ENCODE measurements at regions not wholly inside any gene's neighbourhood (a gene's known extent, or its start where the extent isn't known, plus 50 kb on each side); places are given as distances from the start of the nearest gene placed in this dataset.
A peak's percentile ranks its signal among the peaks of the same experiment; 100 is the strongest.
"Not testable (repeated sequence)": the region's sequence is repeated elsewhere in the genome, so short reads cannot be mapped to it uniquely, and the experiment has no call there.

DNA sequence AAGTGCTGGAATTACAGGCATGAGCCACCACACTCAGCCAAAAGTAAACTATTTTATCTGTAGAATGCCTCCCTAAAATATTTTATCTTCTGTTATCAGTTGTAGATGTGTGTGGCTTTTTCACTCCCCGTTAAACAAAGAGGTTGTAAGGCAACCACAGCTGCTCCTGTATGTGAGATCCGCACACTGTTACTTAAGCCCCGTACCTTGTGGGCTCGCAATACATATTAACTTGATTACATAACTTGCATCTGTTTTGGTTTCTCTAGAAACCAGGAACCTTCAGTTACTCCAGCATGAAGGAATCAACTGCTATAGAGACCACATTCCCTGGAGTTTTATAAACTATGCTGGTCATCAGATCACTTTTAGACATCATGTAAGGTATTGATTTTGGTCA, 420.1 kb upstream of the SLC35B3 start:
- no peak for DNase-seq
- Histone ChIP-seq H3K9me3 (ENCODE audit: control insufficient read depth in 4 of 4, insufficient read depth in 3 of 4, low read length in 3 of 4) (no peaks in the 10 kb centered on the region), H3K9ac (ENCODE audit: insufficient read depth in 1 of 2, low read length in 2 of 2) (no peak overlapping the region), H3K4me1 (ENCODE audit: control insufficient read depth in 5 of 5, insufficient read depth in 5 of 5, low read length in 5 of 5) (peaks cover 0 to 7% (median 0%) of the 10 kb centered on the region in 5 donors), H3K36me3 (ENCODE audit: control insufficient read depth in 4 of 4, insufficient read depth in 4 of 4, low read length in 4 of 4) (no peaks in the 10 kb centered on the region), H3K4me3 (no peak overlapping the region), H3K27me3 (ENCODE audit: control insufficient read depth in 3 of 3, insufficient read depth in 3 of 3, low read length in 2 of 3) (no peaks in the 10 kb centered on the region), H3K27ac (ENCODE audit: low read depth in 1 of 2, low read length in 1 of 2) (no peak overlapping the region)
- TF ChIP-seq, protein P1, sequence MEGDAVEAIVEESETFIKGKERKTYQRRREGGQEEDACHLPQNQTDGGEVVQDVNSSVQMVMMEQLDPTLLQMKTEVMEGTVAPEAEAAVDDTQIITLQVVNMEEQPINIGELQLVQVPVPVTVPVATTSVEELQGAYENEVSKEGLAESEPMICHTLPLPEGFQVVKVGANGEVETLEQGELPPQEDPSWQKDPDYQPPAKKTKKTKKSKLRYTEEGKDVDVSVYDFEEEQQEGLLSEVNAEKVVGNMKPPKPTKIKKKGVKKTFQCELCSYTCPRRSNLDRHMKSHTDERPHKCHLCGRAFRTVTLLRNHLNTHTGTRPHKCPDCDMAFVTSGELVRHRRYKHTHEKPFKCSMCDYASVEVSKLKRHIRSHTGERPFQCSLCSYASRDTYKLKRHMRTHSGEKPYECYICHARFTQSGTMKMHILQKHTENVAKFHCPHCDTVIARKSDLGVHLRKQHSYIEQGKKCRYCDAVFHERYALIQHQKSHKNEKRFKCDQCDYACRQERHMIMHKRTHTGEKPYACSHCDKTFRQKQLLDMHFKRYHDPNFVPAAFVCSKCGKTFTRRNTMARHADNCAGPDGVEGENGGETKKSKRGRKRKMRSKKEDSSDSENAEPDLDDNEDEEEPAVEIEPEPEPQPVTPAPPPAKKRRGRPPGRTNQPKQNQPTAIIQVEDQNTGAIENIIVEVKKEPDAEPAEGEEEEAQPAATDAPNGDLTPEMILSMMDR (IDR thresholded peaks at IDR 0.05; ENCODE audit: control extremely low read depth, extremely low read depth) = no peak
- ATAC-seq (ENCODE audit: insufficient read depth, low FRiP score) = no peak
- 30 to 60% methylated on average over 4 of the region's 4 CpGs for WGBS, 2 donors

DNA sequence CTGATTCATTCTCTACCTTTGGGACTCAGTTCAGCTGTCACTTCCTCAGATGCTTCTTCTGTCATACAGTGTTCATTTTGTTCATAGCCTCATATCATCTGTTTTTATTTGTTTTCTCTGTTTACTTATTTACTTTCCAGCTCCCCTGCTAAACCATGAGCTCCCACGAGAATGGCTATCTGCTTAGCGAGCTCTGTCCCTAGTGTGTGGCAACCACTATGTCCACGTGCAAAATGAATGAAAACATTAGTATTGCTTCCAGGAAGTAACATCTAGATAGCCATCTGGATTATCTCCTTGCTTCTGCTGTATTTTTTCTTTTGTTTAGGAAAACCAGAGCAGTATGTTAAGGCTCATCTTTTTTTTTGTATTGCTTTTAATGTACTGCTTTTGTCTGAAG, 417.0 kb upstream of the SLC35B3 start:
- 58% methylated on average over 3 of the region's 3 CpGs for WGBS, 2 donors
- TF ChIP-seq, protein P1 (IDR thresholded peaks at IDR 0.05; ENCODE audit: control extremely low read depth, extremely low read depth) = no peak

DNA sequence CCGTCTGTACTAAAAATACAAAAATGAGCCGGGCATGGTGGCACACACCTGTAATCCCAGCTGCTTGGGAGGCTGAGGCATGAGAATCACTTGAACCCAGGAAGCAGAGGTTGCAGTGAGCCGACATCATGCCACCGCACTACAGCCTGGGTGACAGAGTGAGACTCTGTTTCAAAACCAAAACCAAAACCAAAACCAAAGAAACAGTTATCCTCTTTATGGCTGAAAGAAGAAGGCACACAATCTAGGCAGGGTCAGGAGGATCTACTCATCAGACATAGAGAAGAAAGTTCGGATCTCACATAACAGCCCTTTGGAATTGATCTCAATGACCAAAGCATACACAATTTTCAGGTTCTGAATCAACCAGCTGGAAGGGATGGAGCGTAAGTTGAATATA, 411.3 kb upstream of the SLC35B3 start:
- not testable (repeated sequence) for H3K9me3 ChIP-seq (ENCODE audit: control insufficient read depth in 4 of 4, insufficient read depth in 3 of 4, low read length in 3 of 4); ATAC-seq (ENCODE audit: insufficient read depth, low FRiP score); H3K36me3 ChIP-seq (ENCODE audit: control insufficient read depth in 4 of 4, insufficient read depth in 4 of 4, low read length in 4 of 4); H3K27ac ChIP-seq (ENCODE audit: low read depth in 1 of 2, low read length in 1 of 2); H3K9ac ChIP-seq (ENCODE audit: insufficient read depth in 1 of 2, low read length in 2 of 2); H3K4me3 ChIP-seq; H3K27me3 ChIP-seq (ENCODE audit: control insufficient read depth in 3 of 3, insufficient read depth in 3 of 3, low read length in 2 of 3); H3K4me1 ChIP-seq (ENCODE audit: control insufficient read depth in 5 of 5, insufficient read depth in 5 of 5, low read length in 5 of 5); DNase-seq
- 82 to 93% methylated on average over 6 of the region's 6 CpGs for WGBS, 2 donors

More for the DNA sequence above, 417.0 kb upstream of the SLC35B3 start:
- no peaks in the 10 kb centered on the region for H3K36me3 ChIP-seq (ENCODE audit: control insufficient read depth in 4 of 4, insufficient read depth in 4 of 4, low read length in 4 of 4)
- H3K9ac ChIP-seq (ENCODE audit: insufficient read depth in 1 of 2, low read length in 2 of 2) = no peak overlapping the region
- no peak overlapping the region for H3K27ac ChIP-seq (ENCODE audit: low read depth in 1 of 2, low read length in 1 of 2)
- no peaks in the 10 kb centered on the region for H3K27me3 ChIP-seq (ENCODE audit: control insufficient read depth in 3 of 3, insufficient read depth in 3 of 3, low read length in 2 of 3)
- H3K4me1 ChIP-seq (ENCODE audit: control insufficient read depth in 5 of 5, insufficient read depth in 5 of 5, low read length in 5 of 5) = no peaks in the 10 kb centered on the region
- no peak overlapping the region for H3K4me3 ChIP-seq
- no peaks in the 10 kb centered on the region for H3K9me3 ChIP-seq (ENCODE audit: control insufficient read depth in 4 of 4, insufficient read depth in 3 of 4, low read length in 3 of 4)
- ATAC-seq (ENCODE audit: insufficient read depth, low FRiP score) = no peak
- DNase-seq = no peak

DNA sequence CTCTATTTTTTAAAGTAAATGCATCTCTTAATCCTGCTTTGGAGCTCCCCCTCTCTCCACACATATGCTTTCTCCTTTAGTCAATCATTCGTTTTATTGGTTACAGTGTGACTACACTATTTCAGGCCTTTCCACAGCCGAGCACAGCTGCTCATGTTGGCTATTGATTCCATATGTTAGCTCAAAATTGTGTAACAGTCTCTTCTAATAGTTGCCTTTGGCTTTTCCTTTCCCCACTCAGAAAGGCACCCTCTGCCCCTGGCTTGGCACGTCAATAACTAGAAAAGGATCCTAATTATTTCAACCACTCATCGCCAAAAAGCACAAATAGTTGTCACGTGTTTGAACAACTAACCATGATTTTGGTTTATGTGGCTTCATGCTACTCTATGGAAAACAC, 410.3 kb upstream of the SLC35B3 start:
- 86% methylated on average over 5 of the region's 5 CpGs for WGBS, 2 donors

More for the DNA sequence above, 410.3 kb upstream of the SLC35B3 start:
- no peak overlapping the region for H3K4me3 ChIP-seq
- no peak overlapping the region for H3K9ac ChIP-seq (ENCODE audit: insufficient read depth in 1 of 2, low read length in 2 of 2)
- H3K9me3 ChIP-seq (ENCODE audit: control insufficient read depth in 4 of 4, insufficient read depth in 3 of 4, low read length in 3 of 4) = peaks cover 0 to 3% (median 0%) of the 10 kb centered on the region in 4 donors
- H3K27ac ChIP-seq (ENCODE audit: low read depth in 1 of 2, low read length in 1 of 2) = no peak overlapping the region
- no peaks in the 10 kb centered on the region for H3K4me1 ChIP-seq (ENCODE audit: control insufficient read depth in 5 of 5, insufficient read depth in 5 of 5, low read length in 5 of 5)
- TF ChIP-seq, protein P1 (IDR thresholded peaks at IDR 0.05; ENCODE audit: control extremely low read depth, extremely low read depth) = no peak
- no peak for ATAC-seq (ENCODE audit: insufficient read depth, low FRiP score)
- H3K36me3 ChIP-seq (ENCODE audit: control insufficient read depth in 4 of 4, insufficient read depth in 4 of 4, low read length in 4 of 4) = no peaks in the 10 kb centered on the region
- no peaks in the 10 kb centered on the region for H3K27me3 ChIP-seq (ENCODE audit: control insufficient read depth in 3 of 3, insufficient read depth in 3 of 3, low read length in 2 of 3)
- DNase-seq = peak in 2 of 3 donors; percentile 39 to 48
